WERI-Rb-1 (cell line): ENCODE measurements at regions not wholly inside any gene's neighbourhood (a gene's known extent, or its start where the extent isn't known, plus 50 kb on each side); places are given as distances from the start of the nearest gene placed in this dataset.

Source experiments
- DNase-seq: peaks from one replicate; pipeline ENCODE4 v3.0.0-alpha.2; 2020
- H3K27ac ChIP-seq: fragments of 250-450 bp; sonication (Bioruptor Pico); 2 replicates; pipeline ENCODE4 v1.5.1; 2020; ENCODE audit warnings: mild to moderate bottlenecking, moderate library complexity
- H3K27me3 ChIP-seq: fragments of 250-450 bp; sonication (Bioruptor Pico); 2 replicates; pipeline ENCODE4 v1.5.1; 2021; ENCODE audit warnings: mild to moderate bottlenecking, low read depth, moderate library complexity; ENCODE audit not compliant: insufficient read depth, severe bottlenecking
- H3K36me3 ChIP-seq: fragments of 250-450 bp; sonication (Bioruptor Pico); 2 replicates; pipeline ENCODE4 v1.5.1; 2020; ENCODE audit warnings: mild to moderate bottlenecking, moderate library complexity
- H3K4me3 ChIP-seq: 2 replicates; pipeline ENCODE4 v1.5.1; 2011; ENCODE audit warnings: low read depth, mild to moderate bottlenecking, control low read depth, low read length
- H3K9me3 ChIP-seq: fragments of 250-450 bp; sonication (Bioruptor Pico); 2 replicates; pipeline ENCODE4 v1.5.1; 2021; ENCODE audit warnings: mild to moderate bottlenecking, moderate library complexity; ENCODE audit not compliant: severe bottlenecking
- TF ChIP-seq, protein P1 (sequence below): IDR thresholded peaks from 2 replicates; pipeline ENCODE4 v1.5.1; 2011; ENCODE audit warnings: low read depth, mild to moderate bottlenecking, control low read depth, inconsistent platforms, low read length

DNA sequence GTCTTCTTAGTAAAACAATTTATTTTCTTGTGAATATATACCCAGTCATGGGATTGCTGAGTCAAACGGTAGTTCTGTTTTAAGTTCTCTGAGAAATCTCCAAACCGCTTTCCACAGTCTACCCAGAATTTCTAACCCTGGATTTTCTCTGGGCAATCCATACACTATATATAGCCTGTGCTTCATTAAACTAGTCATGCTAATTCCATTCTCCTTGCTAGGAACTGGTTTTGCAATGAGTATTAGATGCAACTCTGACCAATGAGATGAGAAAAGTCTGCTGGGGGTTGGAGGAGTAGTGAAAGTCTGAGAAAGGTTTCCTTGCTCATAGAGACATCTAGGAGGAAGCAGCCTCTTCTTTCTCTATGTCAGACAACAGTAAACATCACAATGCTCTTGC, 196.1 kb upstream of the CDKN3 start:
- Histone ChIP-seq H3K9me3 (no peaks in the 10 kb centered on the region), H3K27ac (no peak overlapping the region), H3K27me3 (peaks cover 29% of the 10 kb centered on the region), H3K36me3 (no peaks in the 10 kb centered on the region), H3K4me3 (no peak overlapping the region)
- DNase-seq, result no peak
- TF ChIP-seq, protein P1, sequence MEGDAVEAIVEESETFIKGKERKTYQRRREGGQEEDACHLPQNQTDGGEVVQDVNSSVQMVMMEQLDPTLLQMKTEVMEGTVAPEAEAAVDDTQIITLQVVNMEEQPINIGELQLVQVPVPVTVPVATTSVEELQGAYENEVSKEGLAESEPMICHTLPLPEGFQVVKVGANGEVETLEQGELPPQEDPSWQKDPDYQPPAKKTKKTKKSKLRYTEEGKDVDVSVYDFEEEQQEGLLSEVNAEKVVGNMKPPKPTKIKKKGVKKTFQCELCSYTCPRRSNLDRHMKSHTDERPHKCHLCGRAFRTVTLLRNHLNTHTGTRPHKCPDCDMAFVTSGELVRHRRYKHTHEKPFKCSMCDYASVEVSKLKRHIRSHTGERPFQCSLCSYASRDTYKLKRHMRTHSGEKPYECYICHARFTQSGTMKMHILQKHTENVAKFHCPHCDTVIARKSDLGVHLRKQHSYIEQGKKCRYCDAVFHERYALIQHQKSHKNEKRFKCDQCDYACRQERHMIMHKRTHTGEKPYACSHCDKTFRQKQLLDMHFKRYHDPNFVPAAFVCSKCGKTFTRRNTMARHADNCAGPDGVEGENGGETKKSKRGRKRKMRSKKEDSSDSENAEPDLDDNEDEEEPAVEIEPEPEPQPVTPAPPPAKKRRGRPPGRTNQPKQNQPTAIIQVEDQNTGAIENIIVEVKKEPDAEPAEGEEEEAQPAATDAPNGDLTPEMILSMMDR, result no peak

DNA sequence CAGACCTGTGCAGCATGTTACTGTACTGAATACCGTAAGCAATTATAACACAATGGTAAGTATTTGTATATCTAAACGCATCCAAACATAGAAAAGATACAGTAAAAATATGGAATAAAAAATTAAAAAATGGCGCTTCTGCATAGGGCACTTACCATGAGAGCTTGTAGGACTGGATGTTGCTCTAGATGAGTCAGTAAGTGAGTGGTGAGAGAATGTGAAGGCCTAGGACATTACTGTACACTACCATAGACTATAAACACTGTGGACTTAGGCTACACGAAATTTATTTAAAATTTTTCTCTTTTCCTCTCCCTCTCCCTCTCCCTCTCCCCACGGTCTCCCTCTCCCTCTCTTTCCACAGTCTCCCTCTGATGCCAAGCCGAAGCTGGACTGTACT, 194.5 kb upstream of the CDKN3 start:
- Histone ChIP-seq H3K27ac (no peak overlapping the region), H3K36me3 (no peaks in the 10 kb centered on the region), H3K9me3 (no peaks in the 10 kb centered on the region), H3K27me3 (peaks cover 25% of the 10 kb centered on the region), H3K4me3 (no peak overlapping the region)
- DNase-seq, result no peak
- TF ChIP-seq, protein P1, result no peak

DNA sequence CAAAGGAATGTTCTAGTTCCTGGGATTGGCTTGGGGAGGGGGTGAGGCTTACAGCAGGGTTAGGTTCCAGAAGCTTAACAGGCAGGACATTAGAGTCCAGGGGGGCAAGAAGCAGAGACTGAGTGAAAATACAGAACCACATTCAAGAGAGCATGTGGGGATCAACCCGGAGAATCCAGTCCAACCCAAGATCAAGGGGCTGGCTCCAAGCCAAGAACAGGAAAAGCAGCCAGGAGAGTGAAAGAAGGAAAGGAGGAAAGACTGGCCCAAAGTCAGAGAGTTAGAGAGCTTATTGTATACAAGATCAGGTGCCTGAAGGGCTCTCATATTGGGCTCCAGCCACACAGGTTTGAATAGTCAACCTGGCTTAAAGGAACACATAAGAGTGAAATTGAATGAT, 190.3 kb upstream of the CDKN3 start:
- Histone ChIP-seq H3K27ac (no peak overlapping the region), H3K4me3 (no peak overlapping the region), H3K27me3 (peaks cover 47% of the 10 kb centered on the region), H3K36me3 (no peaks in the 10 kb centered on the region), H3K9me3 (no peaks in the 10 kb centered on the region)
- TF ChIP-seq, protein P1, result no peak
- DNase-seq, result no peak

DNA sequence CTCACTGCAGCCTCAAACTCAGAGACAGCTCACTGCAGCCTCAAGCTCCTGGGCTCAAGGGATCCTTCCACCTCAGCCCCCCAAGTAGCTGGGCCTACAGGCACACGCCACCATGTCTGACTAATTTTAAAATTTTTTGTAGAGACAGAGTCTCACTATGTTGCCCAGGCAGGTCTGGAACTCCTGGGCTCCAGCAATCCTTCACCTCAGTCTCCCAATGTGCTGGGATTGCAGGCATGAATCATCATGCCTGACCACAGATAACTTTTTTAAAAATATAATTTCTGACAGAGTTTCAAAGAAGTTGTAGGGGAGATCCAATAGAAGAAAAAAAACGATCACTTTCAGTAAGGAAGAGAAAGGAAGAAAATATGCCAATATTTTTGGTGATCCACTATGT, 189.7 kb upstream of the CDKN3 start:
- Histone ChIP-seq H3K9me3 (no peaks in the 10 kb centered on the region), H3K4me3 (no peak overlapping the region), H3K27me3 (peaks cover 45% of the 10 kb centered on the region), H3K36me3 (no peaks in the 10 kb centered on the region), H3K27ac (no peak overlapping the region)
- DNase-seq, result no peak
- TF ChIP-seq, protein P1, result no peak

DNA sequence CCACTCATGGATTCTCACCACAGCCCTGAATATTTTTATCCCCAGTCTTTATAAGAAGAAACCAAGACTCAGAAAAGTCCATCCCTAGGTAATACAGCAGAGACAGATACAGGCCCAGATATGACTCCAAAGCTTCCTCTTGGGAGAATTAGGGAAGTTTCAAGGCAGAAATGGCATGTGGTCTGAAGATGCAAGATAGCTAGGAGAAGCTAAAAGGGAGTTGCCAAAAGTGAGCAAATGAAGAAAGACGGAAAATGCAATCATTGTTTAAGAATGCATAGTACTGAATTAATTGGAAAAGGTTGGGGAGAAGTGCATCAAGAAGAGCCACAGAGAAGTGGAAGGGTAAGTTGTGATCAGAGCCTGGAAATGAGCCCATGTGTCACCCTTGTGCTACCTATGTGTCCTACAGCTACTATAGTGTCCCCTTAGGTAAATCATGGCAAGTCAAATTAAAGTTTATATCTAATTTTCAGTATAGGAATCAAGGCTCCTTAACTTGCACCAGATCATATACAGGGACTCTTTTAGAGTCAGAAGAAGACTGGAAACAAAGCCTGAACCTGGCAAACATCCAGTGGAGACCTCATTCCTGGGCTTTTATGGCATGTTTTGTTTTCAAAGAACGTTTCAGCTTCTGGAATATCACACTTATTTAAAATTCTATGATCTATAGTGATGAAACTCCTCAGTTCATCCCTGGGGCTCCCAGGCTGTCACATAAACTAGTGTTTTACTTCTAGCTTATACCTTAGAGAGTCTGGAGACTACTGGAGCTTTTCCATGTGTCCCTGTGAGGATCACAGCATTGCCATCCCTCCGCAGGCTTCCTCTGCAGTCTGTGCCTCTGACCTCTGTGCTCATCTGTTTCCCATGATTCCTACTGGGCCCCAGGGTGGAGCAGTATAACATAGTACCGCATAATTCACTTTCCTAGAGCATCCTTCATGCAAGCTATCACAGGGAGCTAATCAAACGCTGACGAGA, 189.0 kb upstream of the CDKN3 start:
- H3K9me3 ChIP-seq, result no peaks in the 10 kb centered on the region
- TF ChIP-seq, protein P1, result no peak
- no peak for DNase-seq
- H3K27me3 ChIP-seq, result peaks cover 49% of the 10 kb centered on the region
- H3K4me3 ChIP-seq, result no peak overlapping the region
- H3K36me3 ChIP-seq, result no peaks in the 10 kb centered on the region
- H3K27ac ChIP-seq, result no peak overlapping the region
